Prostate gland (tissue), 2 donors: ENCODE measurements at regions not wholly inside any gene's neighbourhood (a gene's known extent, or its start where the extent isn't known, plus 50 kb on each side); places are given as distances from the start of the nearest gene placed in this dataset.
A peak's percentile ranks its signal among the peaks of the same experiment; 100 is the strongest.

Source experiments
- DNase-seq: peaks from one replicate; pipeline ENCODE4 v3.0.0-alpha.2; 2019; ENCODE audit warnings: low spot score
- H3K27ac ChIP-seq, 2 donors: fragments of 200-600 bp; sonication (generic); 2 replicates each; pipeline ENCODE4 v1.5.1; 2017 to 2019
- H3K27me3 ChIP-seq: fragments of 200-600 bp; sonication (generic); replicated peaks from 2 replicates; pipeline ENCODE4 v1.5.1; 2019; ENCODE audit not compliant: insufficient read depth
- H3K36me3 ChIP-seq, 2 donors: fragments of 200-600 bp; sonication (generic); 1 replicate in 1 of 2; 2 replicates in 1 of 2; pipeline versions ENCODE4 v1.5.1 to v1.8.1; 2017 to 2019
- H3K4me1 ChIP-seq: fragments of 200-600 bp; sonication (generic); replicated peaks from 2 replicates; pipeline ENCODE4 v1.5.1; 2019
- H3K4me3 ChIP-seq, 2 donors: fragments of 200-600 bp; sonication (generic); 2 replicates each; pipeline ENCODE4 v1.5.1; 2017 to 2019
- H3K9me3 ChIP-seq: fragments of 200-600 bp; sonication (generic); 2 replicates; pipeline ENCODE4 v1.5.1; 2017
- CTCF ChIP-seq, 4 experiments: fragments of 200-600 bp in 2 of 4; fragments of 450-650 bp in 2 of 4; sonication (generic) in 2 of 4; IDR thresholded peaks; 1 replicate in 3 of 4; 2 replicates in 1 of 4; pipeline ENCODE4 v1.5.1; 2016 to 2019; ENCODE audit warnings: antibody characterized with exemption in 4 of 4, mild to moderate bottlenecking in 2 of 4, moderate library complexity in 2 of 4
- POLR2A ChIP-seq: fragments of 450-650 bp; IDR thresholded peaks from one replicate; pipeline ENCODE4 v1.6.1; 2016; ENCODE audit warnings: antibody characterized with exemption, mild to moderate bottlenecking
- POLR2AphosphoS5 ChIP-seq: sonication (generic); formaldehyde crosslinking; IDR thresholded peaks from one replicate; pipeline ENCODE4 v1.6.1; 2017; ENCODE audit warnings: antibody characterized with exemption
- WGBS: methylation state at CpG from one replicate; pipeline ENCODE4 v1.1.5; 2018; 5-methylcytosine and 5-hydroxymethylcytosine counted together
- intact Hi-C: fragments of 100-400 bp; cut with DNase I; formaldehyde crosslinking; loops from one replicate; pipeline ENCODE4 v1.14.2; 2022

DNA sequence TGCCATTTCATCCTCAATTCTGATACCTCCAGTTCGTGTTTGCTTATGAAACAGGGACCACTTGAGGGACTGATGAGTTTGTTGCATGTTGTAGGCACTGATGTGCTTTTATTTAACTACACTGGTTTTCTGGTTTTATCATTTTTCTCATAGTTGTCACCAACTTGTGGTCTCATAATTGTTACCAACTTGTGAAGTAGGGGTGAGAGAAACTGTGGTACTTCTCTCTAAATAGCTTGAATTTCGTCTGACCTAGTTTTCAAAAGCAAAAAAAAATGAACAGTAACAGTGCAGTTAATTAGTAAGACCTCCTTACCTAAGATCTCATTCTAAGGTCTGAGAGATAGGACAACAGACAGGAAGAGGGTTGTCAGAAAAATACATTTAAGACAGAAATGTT, 78.0 kb downstream of the ANXA2R start:
- no peak overlapping the region for H3K27ac ChIP-seq
- no peak for DNase-seq
- H3K27me3 ChIP-seq = no peaks in the 10 kb centered on the region
- H3K4me1 ChIP-seq = no peaks in the 10 kb centered on the region
- H3K4me3 ChIP-seq = no peak overlapping the region
- H3K36me3 ChIP-seq = no peaks in the 10 kb centered on the region
- H3K9me3 ChIP-seq = no peaks in the 10 kb centered on the region
- intact Hi-C loops = no loop called here
- TF ChIP-seq CTCF (IDR thresholded peaks at IDR 0.05) = no peak
- TF ChIP-seq POLR2AphosphoS5 = no peak
- TF ChIP-seq POLR2A = no peak
- WGBS = 87% methylated on average over 2 of the region's 2 CpGs

GRCh38 chr5:42960506-42960905, 79.6 kb downstream of the ANXA2R start:
- intact Hi-C loops = no loop called here
- WGBS = 80% methylated on average over 2 of the region's 2 CpGs

DNA sequence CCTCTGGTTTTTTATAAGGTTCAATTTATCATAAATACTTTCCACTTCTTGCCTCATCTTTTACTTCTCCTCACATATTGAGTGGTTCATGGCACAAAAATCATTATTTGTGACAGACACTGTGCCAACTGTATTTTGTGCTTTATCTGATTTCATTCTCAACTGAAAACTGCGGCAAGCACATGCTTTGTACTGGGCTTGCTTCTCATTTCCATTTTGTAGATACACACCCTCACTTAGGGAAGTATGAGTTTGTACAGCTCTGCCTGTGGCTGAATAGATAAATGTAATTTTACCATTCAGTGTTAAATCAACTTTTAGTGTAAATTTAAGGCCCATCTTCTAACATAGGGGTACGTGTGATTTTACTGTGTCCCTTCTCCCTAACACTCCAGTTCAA, 83.6 kb downstream of the ANXA2R start:
- intact Hi-C loops = no loop called here
- no peaks in the 10 kb centered on the region for H3K36me3 ChIP-seq
- WGBS = 85% methylated on average over 2 of the region's 2 CpGs

More at GRCh38 chr5:42960506-42960905, 79.6 kb downstream of the ANXA2R start:
- no peak for TF ChIP-seq POLR2A
- TF ChIP-seq POLR2AphosphoS5 = no peak
- TF ChIP-seq CTCF (IDR thresholded peaks at IDR 0.05) = no peak
- Histone ChIP-seq H3K27me3 (no peaks in the 10 kb centered on the region), H3K36me3 (no peaks in the 10 kb centered on the region), H3K9me3 (no peaks in the 10 kb centered on the region), H3K4me3 (no peak overlapping the region), H3K27ac (no peak overlapping the region), H3K4me1 (no peaks in the 10 kb centered on the region)
- DNase-seq = no peak

DNA sequence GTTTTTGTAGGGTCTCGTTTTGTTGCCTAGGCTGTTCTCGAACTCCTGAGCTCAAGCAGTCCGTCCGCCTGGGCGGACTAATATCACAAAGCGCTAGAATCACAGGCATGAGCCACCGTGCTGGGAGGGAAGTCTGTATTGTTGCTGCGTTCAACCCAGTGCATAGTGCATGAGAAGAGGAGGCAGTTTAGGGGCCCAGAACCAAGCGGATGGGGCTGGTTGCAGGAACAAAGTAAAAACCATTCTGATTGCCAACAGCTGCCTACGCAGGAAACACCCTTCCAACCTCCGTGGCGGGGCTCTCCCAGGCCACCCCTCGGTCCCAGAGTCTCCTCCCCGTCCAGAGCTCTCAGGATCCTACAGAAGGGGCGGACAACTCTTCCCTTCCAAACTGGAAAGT, 87.1 kb downstream of the ANXA2R start:
- no peak overlapping the region for H3K27ac ChIP-seq
- no peaks in the 10 kb centered on the region for H3K9me3 ChIP-seq
- 26% methylated on average over 15 of the region's 15 CpGs for WGBS
- no peaks in the 10 kb centered on the region for H3K4me1 ChIP-seq
- peaks cover 13% of the 10 kb centered on the region for H3K27me3 ChIP-seq
- TF ChIP-seq POLR2A = no peak
- no peak for TF ChIP-seq CTCF (IDR thresholded peaks at IDR 0.05)
- no peak for TF ChIP-seq POLR2AphosphoS5
- intact Hi-C loops = loop anchor here (5.0 kb wide), 1 partner anchor 49 kb away; no protein-coding TSS in a partner anchor
- no peak for DNase-seq
- no peak overlapping the region for H3K4me3 ChIP-seq
- no peaks in the 10 kb centered on the region for H3K36me3 ChIP-seq

More for the DNA sequence above, 83.6 kb downstream of the ANXA2R start:
- TF ChIP-seq POLR2A = no peak
- H3K27ac ChIP-seq = no peak overlapping the region
- no peaks in the 10 kb centered on the region for H3K4me1 ChIP-seq
- H3K9me3 ChIP-seq = no peaks in the 10 kb centered on the region
- H3K4me3 ChIP-seq = no peak overlapping the region
- no peak for DNase-seq
- peaks cover 2% of the 10 kb centered on the region for H3K27me3 ChIP-seq

DNA sequence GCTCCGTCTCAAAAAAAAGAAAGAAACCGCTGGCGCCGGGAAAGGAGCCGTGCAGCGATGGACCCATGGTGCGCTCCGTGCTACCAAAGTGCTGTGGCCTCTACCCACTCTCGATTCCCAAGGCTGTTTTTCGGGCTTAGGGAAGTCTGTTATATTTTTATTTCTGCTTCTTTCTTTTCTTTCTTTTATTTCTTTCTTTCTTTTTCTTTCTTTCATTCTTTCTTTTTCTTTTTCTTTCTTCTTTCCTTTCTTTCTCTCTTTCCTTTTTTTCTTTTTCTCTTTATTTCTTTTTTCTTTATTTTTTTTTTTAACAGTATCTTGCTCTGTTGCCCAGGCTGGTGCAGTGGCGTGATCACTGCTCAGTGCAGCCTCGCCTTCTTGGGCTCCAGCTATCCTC, 87.5 kb downstream of the ANXA2R start:
- H3K4me3 ChIP-seq = peak overlapping the region; percentile 29 to 39
- intact Hi-C loops = loop anchor here (5.0 kb wide), 1 partner anchor 50 kb away; no protein-coding TSS in a partner anchor
- no peaks in the 10 kb centered on the region for H3K9me3 ChIP-seq
- WGBS = 22% methylated on average over 12 of the region's 12 CpGs
- no peak overlapping the region for H3K27ac ChIP-seq
- peaks cover 13% of the 10 kb centered on the region for H3K27me3 ChIP-seq
- no peaks in the 10 kb centered on the region for H3K36me3 ChIP-seq
- H3K4me1 ChIP-seq = no peaks in the 10 kb centered on the region
- DNase-seq = no peak
- TF ChIP-seq POLR2AphosphoS5 (no peak), POLR2A (no peak), CTCF (IDR thresholded peaks at IDR 0.05) (no peak)
